Stimulated activated CD4-positive, alpha-beta T cell treated with anti-CD3 and anti-CD28 coated beads, Interleukin-4, amount 100 ng/mL, for 48 hours (primary cell): ENCODE measurements at regions not wholly inside any gene's neighbourhood (a gene's known extent, or its start where the extent isn't known, plus 50 kb on each side); places are given as distances from the start of the nearest gene placed in this dataset.

Experiments used
- DNase-seq, 2 donors: peaks; one replicate each; pipeline ENCODE4 v3.0.0-alpha.2; 2020; ENCODE audit warnings: low read depth in 2 of 2

- no peak for DNase-seq
Measured at GRCh38 chr12:13841358-13841757, 140.0 kb downstream of the GRIN2B start.

DNA sequence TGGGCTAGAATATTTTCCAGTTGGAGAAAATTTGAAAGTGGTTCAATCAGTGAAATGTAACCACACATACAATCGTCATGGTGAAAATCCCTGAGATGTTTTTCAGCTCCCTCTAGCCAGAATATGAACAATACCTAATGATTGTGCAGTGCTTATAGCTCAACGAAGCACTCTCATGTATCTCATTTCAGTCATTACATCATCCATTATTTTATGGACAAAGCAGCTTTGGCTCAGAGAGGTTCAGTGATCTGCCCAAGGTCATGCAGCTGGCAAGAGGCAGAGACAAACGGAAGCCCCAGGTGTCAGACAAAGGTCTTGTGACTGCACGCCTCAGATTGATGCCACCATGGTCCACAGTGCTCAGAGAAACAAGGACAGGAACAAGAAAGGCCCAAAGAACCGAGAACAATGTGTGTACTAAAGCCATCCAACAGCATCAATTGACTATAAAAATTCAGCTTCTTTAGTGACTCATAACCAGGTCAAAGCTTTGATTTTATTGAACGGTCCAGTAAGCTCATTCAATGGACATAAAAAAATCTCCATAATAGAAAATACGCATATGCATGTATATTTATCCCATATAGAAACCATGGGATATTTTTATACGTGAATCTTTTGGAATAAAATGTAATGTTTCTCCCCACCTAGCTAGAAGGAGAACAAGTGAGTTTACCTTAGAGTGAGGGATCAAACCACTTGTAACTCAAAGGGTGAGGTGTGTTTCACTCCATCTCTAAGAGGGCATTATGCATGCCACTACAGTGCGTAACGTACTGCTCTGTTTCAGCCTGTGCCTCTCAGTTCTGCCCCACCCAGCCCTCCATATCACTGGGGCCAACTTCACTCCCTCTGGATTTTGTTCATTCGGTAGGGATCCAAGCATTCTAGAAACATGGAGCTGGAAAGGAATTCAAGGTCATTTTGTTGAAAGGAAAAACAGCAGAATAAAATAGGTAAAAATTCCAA lies 141.8 kb downstream of the GRIN2B start:
- DNase-seq = no peak

DNA sequence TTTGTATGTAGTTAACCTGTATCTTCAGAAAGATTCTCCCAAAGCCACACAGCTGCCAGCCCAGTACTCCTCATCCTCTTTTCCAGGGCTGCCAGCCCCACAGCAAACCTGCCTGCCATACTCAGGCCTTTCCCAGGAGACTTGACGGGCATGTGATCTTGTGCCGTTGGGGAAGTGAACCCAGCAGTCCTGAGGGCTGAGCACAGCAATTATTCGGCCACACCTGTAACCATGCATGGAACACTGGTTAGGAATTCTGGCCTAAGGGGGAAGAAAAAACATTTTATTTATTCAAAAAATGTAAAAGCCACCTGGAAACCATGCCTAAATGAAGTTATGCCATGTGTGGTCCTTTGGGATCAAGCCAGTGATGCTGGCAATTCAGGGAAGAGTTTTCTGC lies 145.3 kb downstream of the GRIN2B start:
- DNase-seq = no peak

GRCh38 chr12:13835652-13836051 lies 145.8 kb downstream of the GRIN2B start:
- DNase-seq = no peak

- no peak for DNase-seq
Measured at GRCh38 chr12:13834241-13834640, 147.2 kb downstream of the GRIN2B start.

GRCh38 chr12:13817131-13817530 lies 164.3 kb downstream of the GRIN2B start:
- no peak for DNase-seq

DNA sequence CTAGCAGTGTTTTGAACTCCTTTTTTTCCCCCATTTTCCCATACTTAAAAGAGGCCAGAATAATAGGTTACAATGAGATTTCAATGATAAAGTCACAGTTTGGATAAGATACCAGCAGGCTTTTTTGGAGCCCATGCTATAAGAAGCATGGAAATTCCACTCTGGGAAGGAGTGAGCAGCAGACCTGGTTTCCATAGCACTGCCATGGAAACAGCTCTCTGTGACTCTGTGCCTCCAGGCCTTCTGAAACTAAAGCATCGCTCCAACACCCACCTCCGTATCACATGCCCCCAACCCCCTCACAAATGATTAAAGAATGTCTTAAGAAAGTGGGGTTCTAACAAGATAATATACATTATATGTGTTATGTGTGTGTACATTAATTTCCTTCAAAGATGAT lies 165.0 kb downstream of the GRIN2B start:
- no peak for DNase-seq

GRCh38 chr12:13812168-13812567 lies 169.2 kb downstream of the GRIN2B start:
- no peak for DNase-seq

- no peak for DNase-seq
Measured at GRCh38 chr12:13811061-13811460, 170.3 kb downstream of the GRIN2B start.

DNA sequence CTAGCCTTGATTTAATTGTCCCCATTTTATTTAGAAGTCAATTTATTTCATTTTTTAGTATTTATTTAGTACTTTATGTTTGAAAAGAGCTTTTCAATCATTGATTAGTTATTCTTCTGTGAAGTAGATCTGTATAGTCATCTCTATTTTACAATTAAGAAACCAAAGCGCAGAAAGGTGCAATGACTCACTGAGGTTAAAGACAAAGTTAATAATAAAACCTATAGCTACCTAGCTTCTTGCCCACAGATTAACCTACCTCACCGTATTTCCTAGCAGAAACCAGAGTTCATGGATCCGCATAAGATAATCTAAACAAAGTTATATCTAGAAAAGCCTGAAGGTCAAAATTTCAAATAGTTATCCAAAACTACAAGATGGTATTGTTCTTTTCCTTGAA lies 176.4 kb downstream of the GRIN2B start:
- DNase-seq = no peak

DNA sequence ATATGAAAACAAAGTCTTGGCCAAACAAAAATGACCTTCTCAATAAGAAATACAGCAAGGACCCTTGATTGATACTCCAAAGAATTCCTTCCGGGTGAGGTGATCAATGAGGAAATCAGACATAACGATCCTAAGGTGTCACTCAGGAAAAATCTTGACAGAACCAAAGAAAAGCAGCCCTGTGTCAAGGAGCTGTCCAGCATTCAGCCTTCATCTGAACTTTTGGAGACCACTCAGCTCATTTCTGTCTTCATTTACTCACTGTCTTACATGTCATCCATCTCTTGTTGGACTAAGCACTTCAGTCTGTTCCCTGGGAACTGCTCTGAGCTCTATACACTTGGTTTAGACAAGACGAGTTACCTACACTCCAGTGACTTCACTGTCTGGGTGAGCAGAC lies 179.9 kb downstream of the GRIN2B start:
- DNase-seq = no peak

GRCh38 chr12:13799574-13799973 lies 181.8 kb downstream of the GRIN2B start:
- no peak for DNase-seq

- DNase-seq = no peak
Measured at GRCh38 chr12:13798162-13798561, 183.2 kb downstream of the GRIN2B start.

- no peak for DNase-seq
Measured at GRCh38 chr12:13794706-13795105, 186.7 kb downstream of the GRIN2B start.

- DNase-seq = no peak
Measured at GRCh38 chr12:13790317-13790716, 191.1 kb downstream of the GRIN2B start.

- DNase-seq = no peak
Measured at GRCh38 chr12:13788626-13789025, 192.8 kb downstream of the GRIN2B start.

GRCh38 chr12:13786646-13787045 lies 194.8 kb downstream of the GRIN2B start:
- DNase-seq = no peak

DNA sequence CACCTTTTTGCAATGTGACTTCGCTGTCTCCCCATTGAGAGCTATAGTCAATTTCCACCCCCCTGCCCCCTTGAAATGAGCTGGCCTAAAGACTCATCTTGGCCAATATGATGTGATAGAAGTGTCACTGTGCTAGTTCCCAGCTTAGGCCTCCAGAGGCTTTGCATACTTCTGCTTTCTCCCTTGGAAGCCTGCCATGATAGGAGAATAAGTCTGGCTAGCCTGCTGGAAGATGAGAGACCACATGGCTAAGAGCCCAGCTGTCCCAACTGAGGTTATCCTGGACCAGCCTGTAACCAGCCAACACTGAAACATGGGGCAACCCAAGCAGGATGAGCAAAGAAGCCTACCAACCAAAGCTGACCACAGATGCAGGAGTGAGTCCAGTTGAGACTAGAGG lies 196.9 kb downstream of the GRIN2B start:
- DNase-seq = no peak

DNA sequence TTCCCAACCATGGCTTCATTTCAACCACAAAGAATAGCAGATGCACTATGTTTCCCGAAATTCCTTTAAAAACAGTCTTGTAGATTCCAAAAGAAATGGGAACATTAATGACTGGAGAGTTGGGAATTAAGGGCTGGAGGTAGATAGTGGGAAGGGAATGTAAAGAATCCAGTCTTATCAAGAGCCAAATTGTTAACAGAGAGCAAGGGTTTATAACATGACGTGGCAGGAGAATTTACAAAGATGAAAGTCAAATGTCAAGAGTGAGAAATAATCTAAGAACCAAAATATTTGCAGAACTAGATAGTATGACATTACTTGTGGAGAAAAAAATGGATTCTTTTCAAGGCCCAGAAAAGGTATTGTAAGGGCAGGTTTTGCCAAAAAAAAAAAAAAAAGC lies 200.9 kb downstream of the GRIN2B start:
- no peak for DNase-seq

GRCh38 chr12:13777374-13777773 lies 204.0 kb downstream of the GRIN2B start:
- no peak for DNase-seq

GRCh38 chr12:13772264-13772663 lies 209.1 kb downstream of the GRIN2B start:
- DNase-seq = no peak

DNA sequence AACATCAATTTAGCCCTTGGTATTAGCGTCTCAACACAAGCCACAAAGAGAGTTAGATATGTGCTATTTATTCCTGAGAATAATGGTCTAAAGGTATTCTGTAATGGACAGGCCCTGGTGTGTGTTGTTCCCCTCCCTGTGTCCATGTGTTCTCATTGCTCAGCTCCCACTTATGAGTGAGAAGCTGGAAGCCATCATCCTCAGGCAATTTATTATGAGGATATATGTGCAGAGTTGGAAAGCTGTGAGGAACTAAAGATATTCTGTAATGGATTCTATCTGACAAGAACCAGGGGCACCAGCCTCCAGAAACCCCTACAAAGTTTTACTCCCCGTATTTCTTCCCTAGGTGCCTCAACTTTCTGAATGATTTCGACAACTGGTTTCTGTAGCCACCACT lies 210.8 kb downstream of the GRIN2B start:
- no peak for DNase-seq

- DNase-seq = no peak
Measured at GRCh38 chr12:13769966-13770365, 211.4 kb downstream of the GRIN2B start.

- DNase-seq = no peak
Measured at GRCh38 chr12:13769273-13769672, 212.1 kb downstream of the GRIN2B start.
